ENCODE measurements at regions not wholly inside any gene's neighbourhood (a gene's known extent, or its start where the extent isn't known, plus 50 kb on each side); places are given as distances from the start of the nearest gene placed in this dataset.

DNA sequence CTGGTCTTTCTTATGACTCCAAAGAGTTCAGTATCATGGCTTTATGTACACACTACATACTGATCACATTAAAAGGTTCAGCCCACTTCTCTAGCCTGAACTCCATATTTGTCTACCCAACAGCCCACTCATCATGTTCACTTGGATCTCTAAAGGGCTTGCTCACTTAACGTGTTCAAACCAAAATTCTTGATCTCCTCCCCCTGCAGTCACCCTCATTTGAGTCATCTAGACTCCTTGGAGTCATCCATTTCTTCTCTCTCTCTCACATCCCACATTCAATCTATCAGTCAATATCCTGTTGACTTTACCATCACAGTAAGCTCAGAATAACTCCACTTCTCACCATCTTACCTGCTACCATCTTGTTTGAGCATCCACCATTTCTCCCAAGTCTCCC, 148.4 kb upstream of the ARID2 start:
- no peaks in the 10 kb centered on the region for H3K9me3 ChIP-seq
- no peak overlapping the region for H3K4me3 ChIP-seq
- TF ChIP-seq, protein P1, sequence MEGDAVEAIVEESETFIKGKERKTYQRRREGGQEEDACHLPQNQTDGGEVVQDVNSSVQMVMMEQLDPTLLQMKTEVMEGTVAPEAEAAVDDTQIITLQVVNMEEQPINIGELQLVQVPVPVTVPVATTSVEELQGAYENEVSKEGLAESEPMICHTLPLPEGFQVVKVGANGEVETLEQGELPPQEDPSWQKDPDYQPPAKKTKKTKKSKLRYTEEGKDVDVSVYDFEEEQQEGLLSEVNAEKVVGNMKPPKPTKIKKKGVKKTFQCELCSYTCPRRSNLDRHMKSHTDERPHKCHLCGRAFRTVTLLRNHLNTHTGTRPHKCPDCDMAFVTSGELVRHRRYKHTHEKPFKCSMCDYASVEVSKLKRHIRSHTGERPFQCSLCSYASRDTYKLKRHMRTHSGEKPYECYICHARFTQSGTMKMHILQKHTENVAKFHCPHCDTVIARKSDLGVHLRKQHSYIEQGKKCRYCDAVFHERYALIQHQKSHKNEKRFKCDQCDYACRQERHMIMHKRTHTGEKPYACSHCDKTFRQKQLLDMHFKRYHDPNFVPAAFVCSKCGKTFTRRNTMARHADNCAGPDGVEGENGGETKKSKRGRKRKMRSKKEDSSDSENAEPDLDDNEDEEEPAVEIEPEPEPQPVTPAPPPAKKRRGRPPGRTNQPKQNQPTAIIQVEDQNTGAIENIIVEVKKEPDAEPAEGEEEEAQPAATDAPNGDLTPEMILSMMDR (IDR thresholded peaks at IDR 0.05): no peak
- DNase-seq (no peak), ATAC-seq (no peak)
- H3K27me3 ChIP-seq (ENCODE audit: insufficient read depth in 3 of 3, low read length in 2 of 3): no peaks in the 10 kb centered on the region
- WGBS, 3 donors: 82 to 91% (median 86%) methylated on average over 1 of the region's 1 CpG
- intact Hi-C loops (cut with DNase I): no loop called here
- no peaks in the 10 kb centered on the region for H3K4me1 ChIP-seq
- no peaks in the 10 kb centered on the region for H3K36me3 ChIP-seq (ENCODE audit: insufficient read depth in 1 of 2, low read depth in 1 of 2)
- H3K27ac ChIP-seq: no peak overlapping the region

DNA sequence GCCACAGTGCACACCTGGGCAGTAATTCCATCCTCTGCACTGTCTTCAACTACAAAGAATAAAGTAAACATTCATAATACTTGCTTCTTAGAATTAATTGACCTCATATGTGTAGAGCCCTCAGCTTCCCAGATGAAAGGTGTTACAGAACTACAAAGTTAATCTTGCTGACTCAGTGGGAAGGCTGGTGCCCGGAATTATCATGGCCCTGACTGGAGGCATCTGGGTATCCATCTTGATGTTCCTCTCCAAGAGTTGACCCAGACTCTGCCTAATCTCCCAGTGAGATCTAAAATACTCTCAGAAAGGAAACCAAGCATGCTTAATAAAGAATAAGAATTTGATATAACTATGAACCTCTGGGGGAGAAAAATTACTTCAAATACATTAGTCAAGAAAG, 147.0 kb upstream of the ARID2 start:
- no peaks in the 10 kb centered on the region for H3K9me3 ChIP-seq
- H3K27me3 ChIP-seq (ENCODE audit: insufficient read depth in 3 of 3, low read length in 2 of 3): no peaks in the 10 kb centered on the region
- intact Hi-C loops (cut with DNase I): no loop called here
- TF ChIP-seq, protein P1 (IDR thresholded peaks at IDR 0.05): no peak
- no peaks in the 10 kb centered on the region for H3K4me1 ChIP-seq
- no peaks in the 10 kb centered on the region for H3K36me3 ChIP-seq (ENCODE audit: insufficient read depth in 1 of 2, low read depth in 1 of 2)
- ATAC-seq (no peak), DNase-seq (no peak)
- 79 to 89% (median 88%) methylated on average over 1 of the region's 1 CpG for WGBS, 3 donors
- H3K27ac ChIP-seq: no peak overlapping the region
- no peak overlapping the region for H3K4me3 ChIP-seq

DNA sequence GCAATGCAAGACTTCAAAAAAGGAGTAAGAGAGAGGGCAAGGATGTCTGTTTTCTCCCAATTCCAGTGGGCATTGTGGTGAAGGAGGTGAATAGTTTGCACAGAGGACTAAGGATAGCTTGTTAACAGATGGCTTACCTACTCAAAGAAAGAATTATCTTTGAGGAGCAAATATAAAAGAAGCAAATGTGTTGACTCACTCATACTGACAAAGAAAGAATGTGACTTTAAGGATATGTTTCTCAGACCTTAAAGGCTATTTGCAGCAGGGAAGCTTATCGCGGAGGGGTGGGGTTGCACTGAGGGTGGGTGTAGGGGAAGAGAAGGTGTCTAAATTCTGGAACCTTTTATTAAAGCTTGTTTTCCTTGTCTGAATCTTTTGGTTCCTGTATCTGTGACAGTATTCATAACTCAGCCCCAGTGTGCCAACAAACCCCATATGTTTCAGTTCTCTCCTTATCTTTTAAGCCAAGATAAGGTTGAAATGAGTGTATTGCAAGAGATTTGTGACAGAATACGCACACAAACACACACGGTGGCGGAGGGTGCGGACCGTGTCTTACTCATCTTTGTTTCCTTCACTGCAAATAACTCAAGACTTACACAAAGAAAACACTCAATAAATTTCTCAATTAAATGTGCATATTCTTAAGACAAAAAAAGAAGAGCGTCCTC, 146.4 kb upstream of the ARID2 start:
- 83 to 89% (median 85%) methylated on average over 8 of the region's 8 CpGs for WGBS, 3 donors
- DNase-seq: no peak

DNA sequence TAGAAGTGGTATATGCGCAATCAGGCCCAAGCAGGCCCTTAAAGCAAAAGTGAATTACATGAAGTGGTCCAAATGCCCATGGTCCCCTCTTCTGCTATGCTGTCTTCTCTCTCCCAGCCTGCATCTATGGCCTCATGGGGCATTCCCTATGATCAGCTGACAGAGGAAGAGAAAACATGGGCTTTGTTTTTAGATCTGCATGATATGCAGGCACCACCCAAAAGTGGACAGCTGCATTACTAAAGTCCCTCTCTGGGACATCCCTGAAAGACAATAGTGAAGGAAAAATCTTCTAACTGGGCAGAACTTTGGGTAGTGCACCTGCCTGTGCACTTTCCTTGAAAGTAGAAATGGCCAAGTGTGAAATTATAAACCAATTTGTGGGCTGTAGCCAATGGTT, 145.2 kb upstream of the ARID2 start:
- H3K4me3 ChIP-seq: no peak overlapping the region
- H3K9me3 ChIP-seq: no peaks in the 10 kb centered on the region
- no peaks in the 10 kb centered on the region for H3K4me1 ChIP-seq
- DNase-seq: no peak
- WGBS, 3 donors: 95 to 100% (median 96%) methylated on average over 1 of the region's 1 CpG
- no peaks in the 10 kb centered on the region for H3K36me3 ChIP-seq (ENCODE audit: insufficient read depth in 1 of 2, low read depth in 1 of 2)
- no peaks in the 10 kb centered on the region for H3K27me3 ChIP-seq (ENCODE audit: insufficient read depth in 3 of 3, low read length in 2 of 3)
- intact Hi-C loops (cut with DNase I): no loop called here
- TF ChIP-seq, protein P1 (IDR thresholded peaks at IDR 0.05): no peak
- ATAC-seq: no peak
- no peak overlapping the region for H3K27ac ChIP-seq

More for the DNA sequence above, 146.4 kb upstream of the ARID2 start:
- intact Hi-C loops (cut with DNase I): no loop called here
- H3K27ac ChIP-seq: no peak overlapping the region
- H3K27me3 ChIP-seq (ENCODE audit: insufficient read depth in 3 of 3, low read length in 2 of 3): no peaks in the 10 kb centered on the region
- no peaks in the 10 kb centered on the region for H3K9me3 ChIP-seq
- TF ChIP-seq, protein P1 (IDR thresholded peaks at IDR 0.05): no peak
- no peaks in the 10 kb centered on the region for H3K4me1 ChIP-seq
- no peak for ATAC-seq
- no peak overlapping the region for H3K4me3 ChIP-seq
- H3K36me3 ChIP-seq (ENCODE audit: insufficient read depth in 1 of 2, low read depth in 1 of 2): no peaks in the 10 kb centered on the region
